Stimulated activated CD4-positive, alpha-beta T cell treated with anti-CD3 and anti-CD28 coated beads, Interleukin-15, amount 100 ng/mL, for 24 hours (primary cell): ENCODE measurements at regions not wholly inside any gene's neighbourhood (a gene's known extent, or its start where the extent isn't known, plus 50 kb on each side); places are given as distances from the start of the nearest gene placed in this dataset.
"Not testable (repeated sequence)": the region's sequence is repeated elsewhere in the genome, so short reads cannot be mapped to it uniquely, and the experiment has no call there.

ENCODE experiments used
- DNase-seq: peaks from one replicate; pipeline ENCODE4 v3.0.0-alpha.2; 2020

- not testable (repeated sequence) for DNase-seq
Observed at GRCh38 chr7:112689466-112690177, 100.6 kb downstream of the TMEM168 start.

- no peak for DNase-seq
Observed at GRCh38 chr7:112692333-112692732, 97.9 kb downstream of the TMEM168 start.

- DNase-seq, result not testable (repeated sequence)
Observed at GRCh38 chr7:112697211-112697610, 93.0 kb downstream of the TMEM168 start.

- no peak for DNase-seq
Observed at GRCh38 chr7:112699725-112700513, 90.3 kb downstream of the TMEM168 start.

GRCh38 chr7:112701456-112701855 is 88.7 kb downstream of the TMEM168 start:
- DNase-seq, result no peak

GRCh38 chr7:112707655-112708054 is 82.5 kb downstream of the TMEM168 start:
- DNase-seq, result no peak

GRCh38 chr7:112708236-112708635 is 82.0 kb downstream of the TMEM168 start:
- DNase-seq, result no peak
